ENCODE measurements at regions not wholly inside any gene's neighbourhood (a gene's known extent, or its start where the extent isn't known, plus 50 kb on each side); places are given as distances from the start of the nearest gene placed in this dataset.
"Not testable (repeated sequence)": the region's sequence is repeated elsewhere in the genome, so short reads cannot be mapped to it uniquely, and the experiment has no call there.

- not testable (repeated sequence) for TF ChIP-seq CTCF, POLR2A (IDR thresholded peaks at IDR 0.05)
Measured at GRCh38 chr10:38736646-38737045, 642.5 kb downstream of the ZNF37A start.
